Adipocyte (in vitro differentiated cells): ENCODE measurements at regions not wholly inside any gene's neighbourhood (a gene's known extent, or its start where the extent isn't known, plus 50 kb on each side); places are given as distances from the start of the nearest gene placed in this dataset.
A peak's percentile ranks its signal among the peaks of the same experiment; 100 is the strongest.

Source experiments
- DNase-seq: peaks from one replicate; pipeline ENCODE4 v3.0.0-alpha.2; 2015; ENCODE audit warnings: low read depth
- H3K27me3 ChIP-seq: replicated peaks from 2 replicates; pipeline ENCODE4 v1.7.0; 2013; ENCODE audit warnings: mild to moderate bottlenecking, low read length, moderate library complexity; ENCODE audit not compliant: control insufficient read depth, insufficient read depth
- H3K36me3 ChIP-seq: 2 replicates; pipeline ENCODE4 v1.7.0; 2013; ENCODE audit warnings: low read length, mild to moderate bottlenecking, moderate library complexity; ENCODE audit not compliant: control insufficient read depth, insufficient read depth, severe bottlenecking
- H3K4me1 ChIP-seq: 2 replicates; pipeline ENCODE4 v1.7.0; 2013; ENCODE audit warnings: mild to moderate bottlenecking, low read length, moderate library complexity; ENCODE audit not compliant: control insufficient read depth, insufficient read depth
- H3K4me3 ChIP-seq: 2 replicates; pipeline ENCODE4 v1.7.0; 2013; ENCODE audit warnings: mild to moderate bottlenecking, low read length, moderate library complexity
- H3K9ac ChIP-seq: 2 replicates; pipeline ENCODE4 v1.7.0; 2013; ENCODE audit warnings: mild to moderate bottlenecking, low read length, moderate library complexity
- H3K9me3 ChIP-seq: 2 replicates; pipeline ENCODE4 v1.7.0; 2013; ENCODE audit warnings: mild to moderate bottlenecking, low read length, moderate library complexity; ENCODE audit not compliant: control insufficient read depth

DNA sequence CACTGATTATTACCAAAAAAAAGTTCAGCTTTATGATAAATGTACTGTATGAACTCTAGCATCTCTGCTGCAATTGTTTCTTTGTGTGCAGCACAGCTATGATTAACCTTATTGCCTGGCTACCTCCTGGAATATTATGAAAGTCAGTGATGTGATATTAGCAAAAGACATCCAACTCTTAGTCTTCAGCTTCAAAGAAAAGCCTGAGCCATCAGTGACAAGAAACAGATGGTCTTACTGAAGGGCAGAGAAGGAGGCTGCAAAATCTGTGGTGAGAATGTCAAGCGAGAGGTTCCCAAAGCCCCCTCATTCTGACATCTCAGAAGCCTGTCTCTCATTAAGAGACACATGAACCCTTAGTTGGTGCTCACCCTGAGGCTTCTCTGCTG lies 89.4 kb upstream of the TNFAIP3 start:
- H3K9ac ChIP-seq, result no peak overlapping the region
- H3K27me3 ChIP-seq, result no peaks in the 10 kb centered on the region
- H3K4me3 ChIP-seq, result no peak overlapping the region
- no peaks in the 10 kb centered on the region for H3K36me3 ChIP-seq
- no peaks in the 10 kb centered on the region for H3K9me3 ChIP-seq
- peak; percentile 52 for DNase-seq
- peaks cover 10% of the 10 kb centered on the region for H3K4me1 ChIP-seq

DNA sequence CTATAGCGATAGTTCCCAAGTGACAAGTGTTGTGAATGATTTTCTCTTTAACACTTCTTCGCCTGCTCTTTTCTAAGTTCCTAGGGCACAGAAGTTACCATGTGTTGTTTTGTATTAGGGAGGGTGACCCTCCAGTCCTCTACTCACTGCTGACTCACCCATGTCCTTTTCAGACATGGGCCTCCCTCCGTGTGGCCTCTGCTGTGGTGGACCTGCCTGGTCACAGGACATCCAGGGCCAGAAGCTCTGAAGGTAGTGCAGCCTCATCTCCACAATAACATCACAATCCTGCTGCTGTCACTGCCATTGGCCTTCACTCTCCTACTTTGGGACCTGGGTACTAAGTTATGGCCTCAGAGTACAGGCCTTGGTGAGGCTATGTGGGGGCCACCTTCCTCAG lies 87.1 kb upstream of the TNFAIP3 start:
- H3K9me3 ChIP-seq, result no peaks in the 10 kb centered on the region
- H3K36me3 ChIP-seq, result no peaks in the 10 kb centered on the region
- H3K9ac ChIP-seq, result no peak overlapping the region
- H3K4me3 ChIP-seq, result no peak overlapping the region
- no peaks in the 10 kb centered on the region for H3K27me3 ChIP-seq
- DNase-seq, result no peak
- H3K4me1 ChIP-seq, result peaks cover 5% of the 10 kb centered on the region

DNA sequence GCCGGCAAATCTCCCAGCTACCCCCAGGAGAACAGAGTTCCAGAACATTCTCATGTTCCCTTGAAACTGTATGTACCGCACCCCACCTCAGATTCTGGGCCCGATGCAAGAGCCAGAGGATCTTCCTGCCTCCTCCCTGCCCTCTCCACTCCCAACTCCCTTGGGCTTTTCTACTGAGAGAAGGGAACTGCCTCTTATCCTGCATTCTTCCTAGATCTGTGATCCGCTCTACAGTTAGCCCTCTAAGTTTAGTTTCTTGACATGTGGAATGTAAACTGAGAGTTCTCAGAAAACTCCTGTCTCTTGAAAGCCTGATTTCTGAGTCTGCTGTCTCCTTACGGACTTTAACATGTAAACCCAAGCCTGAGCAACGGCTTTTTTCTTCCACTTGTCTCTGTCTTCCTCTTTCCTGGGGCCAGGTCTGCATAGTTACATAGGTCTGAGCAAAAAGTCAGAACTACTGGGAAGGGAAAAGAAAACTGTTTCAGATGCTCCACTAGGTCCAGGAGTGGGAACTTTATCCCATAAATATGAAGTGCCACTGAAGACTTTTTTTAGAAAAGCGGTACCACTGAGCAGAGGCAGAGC lies 86.5 kb upstream of the TNFAIP3 start:
- Histone ChIP-seq H3K9me3 (no peaks in the 10 kb centered on the region), H3K4me3 (no peak overlapping the region), H3K9ac (no peak overlapping the region), H3K4me1 (peaks cover 5% of the 10 kb centered on the region), H3K36me3 (no peaks in the 10 kb centered on the region), H3K27me3 (no peaks in the 10 kb centered on the region)
- no peak for DNase-seq

DNA sequence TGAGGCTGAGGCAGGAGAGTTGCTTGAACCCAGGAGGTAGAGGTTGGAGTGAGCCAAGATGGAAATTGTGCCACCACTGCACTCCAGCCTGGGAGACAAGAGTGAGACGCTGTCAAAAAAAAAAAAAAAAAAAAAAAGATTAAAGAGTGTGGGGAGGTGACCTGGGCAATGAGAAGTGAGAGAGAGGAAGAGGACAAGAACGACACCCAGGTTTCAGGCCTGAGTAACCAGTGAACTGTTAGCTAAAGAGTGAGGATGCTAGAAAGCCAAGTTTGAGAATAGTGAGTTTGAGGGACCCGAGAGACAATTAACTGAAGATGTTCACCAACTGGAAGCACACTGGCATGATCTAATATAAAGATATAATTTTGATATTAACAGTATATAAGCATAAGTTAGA lies 85.4 kb upstream of the TNFAIP3 start:
- no peaks in the 10 kb centered on the region for H3K9me3 ChIP-seq
- H3K27me3 ChIP-seq, result no peaks in the 10 kb centered on the region
- DNase-seq, result no peak
- peaks cover 5% of the 10 kb centered on the region for H3K4me1 ChIP-seq
- H3K9ac ChIP-seq, result no peak overlapping the region
- no peak overlapping the region for H3K4me3 ChIP-seq
- H3K36me3 ChIP-seq, result no peaks in the 10 kb centered on the region

DNA sequence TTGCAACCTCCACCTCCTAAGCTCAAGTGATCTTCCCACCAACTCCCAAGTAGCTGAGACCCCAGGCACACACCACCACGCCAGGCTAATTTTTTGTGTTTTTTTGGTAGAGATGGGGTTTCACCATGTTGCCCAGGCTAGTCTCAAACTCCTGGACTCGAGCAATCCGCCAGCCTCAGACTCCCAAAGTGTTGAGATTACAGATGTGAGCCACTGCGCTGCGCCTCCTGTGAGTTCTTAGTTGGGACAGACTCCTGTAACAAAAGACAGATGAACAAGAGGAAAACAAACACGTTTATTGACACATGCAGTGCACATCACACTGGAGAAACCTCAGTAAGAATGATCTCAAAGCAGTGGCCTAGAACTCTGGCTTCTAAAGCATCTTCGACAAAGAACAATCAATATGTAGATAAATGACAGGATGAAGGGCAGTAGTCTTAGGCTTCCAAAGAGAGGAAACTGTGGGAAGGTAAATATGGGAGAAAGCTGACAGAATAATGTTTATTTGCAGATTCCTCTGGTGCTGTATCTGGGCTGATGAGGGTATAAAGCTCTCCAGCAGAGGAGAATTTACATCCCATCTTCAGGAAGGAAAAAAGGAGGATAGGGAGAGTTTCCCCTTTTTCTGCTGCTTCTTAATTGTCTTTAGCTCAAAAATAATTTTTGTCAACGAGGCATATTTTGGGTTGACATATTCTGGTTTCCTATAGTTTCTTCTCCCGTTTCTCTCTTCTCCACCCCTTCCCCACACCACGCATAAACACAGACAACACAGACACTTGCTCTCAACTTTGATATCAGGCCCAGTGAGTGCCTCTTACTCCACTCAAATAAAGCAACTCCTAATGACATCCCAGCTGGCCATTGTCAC lies 84.7 kb upstream of the TNFAIP3 start:
- H3K9me3 ChIP-seq, result no peaks in the 10 kb centered on the region

DNA sequence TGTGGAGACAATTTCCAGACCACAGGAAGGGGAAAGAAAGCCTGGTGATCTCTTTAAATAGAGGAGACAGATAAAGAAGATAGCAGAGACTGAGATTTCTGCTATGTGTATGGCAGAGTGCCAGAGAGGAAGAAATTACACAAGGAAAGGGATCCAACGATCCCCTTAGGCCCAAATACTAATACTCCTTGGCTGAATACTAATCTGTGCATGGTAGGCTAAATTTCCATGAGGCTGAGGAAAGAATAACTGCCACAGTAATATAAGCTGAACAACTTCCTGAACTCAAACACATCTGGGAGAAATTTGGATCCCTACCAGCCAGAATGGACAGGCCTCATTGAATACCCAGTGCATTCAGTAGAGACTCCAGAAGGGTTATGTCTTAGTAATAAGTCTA lies 83.3 kb upstream of the TNFAIP3 start:
- H3K36me3 ChIP-seq, result no peaks in the 10 kb centered on the region
- no peaks in the 10 kb centered on the region for H3K27me3 ChIP-seq
- H3K9ac ChIP-seq, result no peak overlapping the region
- H3K4me3 ChIP-seq, result no peak overlapping the region
- no peaks in the 10 kb centered on the region for H3K9me3 ChIP-seq
- H3K4me1 ChIP-seq, result peaks cover 5% of the 10 kb centered on the region
- DNase-seq, result no peak

More for the DNA sequence above, 84.7 kb upstream of the TNFAIP3 start:
- Histone ChIP-seq H3K4me3 (no peak overlapping the region), H3K4me1 (peaks cover 5% of the 10 kb centered on the region), H3K9ac (no peak overlapping the region), H3K27me3 (no peaks in the 10 kb centered on the region), H3K36me3 (no peaks in the 10 kb centered on the region)
- DNase-seq, result no peak

DNA sequence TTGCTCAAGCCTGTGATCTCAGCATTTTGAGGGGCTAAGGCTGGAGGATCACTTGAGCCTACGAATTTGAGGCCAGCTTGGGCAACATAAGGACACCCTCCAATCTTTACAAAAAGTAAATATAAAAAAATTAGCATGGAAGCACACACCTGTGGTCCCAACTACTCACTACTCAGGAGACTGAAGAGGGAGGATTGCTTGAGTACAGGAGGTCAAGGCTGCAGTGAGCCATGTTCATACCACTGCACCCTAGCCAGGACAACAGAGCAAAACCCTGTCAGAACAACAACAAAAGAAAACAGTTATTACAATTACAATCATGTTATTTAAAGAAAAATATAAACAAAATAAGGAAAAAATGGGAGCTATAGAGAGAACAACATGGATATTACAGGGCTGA lies 82.5 kb upstream of the TNFAIP3 start:
- Histone ChIP-seq H3K27me3 (no peaks in the 10 kb centered on the region), H3K9ac (no peak overlapping the region), H3K4me1 (peaks cover 5% of the 10 kb centered on the region), H3K4me3 (no peak overlapping the region), H3K36me3 (no peaks in the 10 kb centered on the region), H3K9me3 (no peaks in the 10 kb centered on the region)
- DNase-seq, result no peak

DNA sequence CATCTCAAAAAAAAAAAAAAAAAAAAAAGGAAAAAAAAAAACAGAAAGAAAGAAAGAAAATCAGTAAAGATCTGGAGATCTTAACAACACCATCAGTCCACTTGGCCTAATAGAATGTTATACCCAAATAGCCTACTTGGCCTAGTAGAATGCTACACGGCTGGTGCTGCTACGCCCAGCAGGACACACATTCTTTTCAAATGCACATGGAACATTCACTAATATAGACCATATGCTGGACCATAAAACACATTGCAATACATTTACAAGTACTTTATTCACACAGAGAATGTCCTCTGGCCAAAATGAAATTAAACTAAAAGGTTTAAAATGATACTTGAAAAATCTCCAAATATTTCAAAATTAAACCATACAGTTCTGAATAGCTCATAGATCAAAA lies 80.0 kb upstream of the TNFAIP3 start:
- Histone ChIP-seq H3K4me1 (peaks cover 9% of the 10 kb centered on the region), H3K36me3 (no peaks in the 10 kb centered on the region), H3K27me3 (no peaks in the 10 kb centered on the region), H3K9ac (no peak overlapping the region), H3K4me3 (no peak overlapping the region), H3K9me3 (no peaks in the 10 kb centered on the region)
- peak; percentile 79 for DNase-seq

DNA sequence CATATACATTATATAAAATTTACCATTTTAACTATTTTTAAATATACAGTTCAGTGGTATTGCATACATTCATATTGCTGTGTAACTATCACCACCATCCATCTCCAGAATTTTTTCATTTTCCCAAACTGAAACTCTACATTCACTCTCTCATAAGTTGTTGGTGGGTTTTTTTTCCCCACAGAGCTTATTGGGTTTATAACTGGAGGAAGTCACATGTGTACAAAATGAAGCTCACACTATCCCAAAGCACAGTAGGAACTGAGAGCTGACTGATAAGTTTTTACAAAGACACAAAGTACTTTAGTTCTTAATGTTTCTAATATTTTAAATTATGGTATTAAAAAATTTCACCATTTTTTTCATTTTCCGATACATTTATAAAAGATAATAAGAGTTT lies 78.8 kb upstream of the TNFAIP3 start:
- Histone ChIP-seq H3K27me3 (no peaks in the 10 kb centered on the region), H3K4me3 (no peak overlapping the region), H3K36me3 (no peaks in the 10 kb centered on the region), H3K4me1 (peaks cover 9% of the 10 kb centered on the region), H3K9ac (no peak overlapping the region), H3K9me3 (no peaks in the 10 kb centered on the region)
- DNase-seq, result no peak

DNA sequence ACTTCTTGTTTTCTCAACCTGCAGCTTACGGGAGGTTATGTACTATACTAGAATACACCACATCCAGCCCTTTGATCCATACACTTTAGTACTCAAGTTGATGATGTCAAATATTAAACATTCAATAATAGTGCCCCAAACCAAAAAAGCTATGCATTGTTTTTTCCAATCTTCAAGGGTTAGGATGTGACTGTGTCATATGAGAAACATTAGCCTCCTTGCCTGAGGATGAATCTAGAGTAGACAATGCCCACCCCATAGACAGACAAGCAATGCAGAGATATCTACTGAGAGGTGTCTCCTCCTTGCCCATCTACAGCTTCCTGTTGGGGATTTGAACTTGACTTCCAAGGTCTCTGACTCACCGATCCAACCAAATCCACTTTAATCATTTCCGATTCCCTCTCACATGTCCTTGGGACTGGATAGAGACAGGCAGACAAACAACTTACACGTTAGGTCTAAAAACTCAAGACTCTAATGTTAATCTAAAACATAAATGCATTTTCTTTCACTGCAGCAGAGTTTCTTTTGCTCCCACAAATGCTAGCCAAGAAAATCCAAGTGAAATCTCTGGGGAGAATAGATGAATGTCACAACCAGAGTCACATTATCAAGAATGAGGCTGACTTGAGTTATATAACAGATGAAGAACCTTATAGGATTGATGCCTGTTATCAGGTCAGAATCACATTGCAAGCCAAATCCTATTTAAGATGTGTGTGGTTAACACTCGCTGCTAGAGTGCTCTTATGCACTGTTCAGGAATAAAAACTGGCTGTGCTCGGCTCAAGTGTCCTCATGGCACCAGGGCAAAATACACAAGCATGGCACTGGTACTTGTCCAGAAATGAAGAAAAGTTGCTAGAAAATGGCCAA lies 75.5 kb upstream of the TNFAIP3 start:
- no peak for DNase-seq

More for the DNA sequence above, 75.5 kb upstream of the TNFAIP3 start:
- H3K9ac ChIP-seq, result no peak overlapping the region
- H3K36me3 ChIP-seq, result no peaks in the 10 kb centered on the region
- no peaks in the 10 kb centered on the region for H3K9me3 ChIP-seq
- no peaks in the 10 kb centered on the region for H3K27me3 ChIP-seq
- H3K4me3 ChIP-seq, result no peak overlapping the region
- peaks cover 4% of the 10 kb centered on the region for H3K4me1 ChIP-seq
